RWPE1 (cell line): ENCODE measurements at regions not wholly inside any gene's neighbourhood (a gene's known extent, or its start where the extent isn't known, plus 50 kb on each side); places are given as distances from the start of the nearest gene placed in this dataset.

Experiments
- CTCF ChIA-PET: fragments of 350-600 bp; sonication (Branson Sonifier 250); formaldehyde crosslinking; extraction: SDS; loops from one replicate; lab custom pipeline; 2021; lab: Yijun Ruan, JAX
- POLR2A ChIA-PET: fragments of 400-600 bp; formaldehyde crosslinking; extraction: SDS; loops from one replicate; lab custom pipeline; 2020; ENCODE audit warnings: antibody characterized with exemption; ENCODE audit not compliant: low non-redundant PET; lab: Yijun Ruan, JAX
- DNase-seq: peaks from one replicate; pipeline ENCODE4 v3.0.0; 2012; ENCODE audit warnings: low spot score
- H3K27ac ChIP-seq: fragments of 450-650 bp; 2 replicates; pipeline ENCODE4 v1.5.1; 2017
- CTCF ChIP-seq: fragments of 450-650 bp; conservative IDR thresholded peaks from 2 replicates; pipeline ENCODE4 v1.5.1; 2017; ENCODE audit warnings: low read depth, mild to moderate bottlenecking

DNA sequence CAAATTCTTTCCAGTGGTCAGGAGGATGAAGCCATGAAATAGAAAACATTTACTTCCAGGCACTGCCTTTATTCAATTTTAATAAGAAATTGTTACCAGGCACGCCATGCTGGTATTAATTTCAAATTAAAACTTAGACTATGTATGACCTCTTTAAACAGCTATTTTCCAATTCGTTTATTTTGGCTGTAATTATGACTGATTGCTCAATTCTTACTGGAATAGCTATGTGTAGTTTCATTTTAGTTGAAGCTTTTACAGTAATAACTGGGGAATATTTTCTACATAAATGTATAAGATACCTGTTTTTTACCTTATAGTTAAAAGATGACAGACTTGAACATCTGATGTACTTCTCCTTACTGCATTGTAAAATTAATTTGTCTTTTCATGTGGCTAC is 480.0 kb upstream of the GOLIM4 start:
- CTCF ChIA-PET, result no interaction called here
- POLR2A ChIA-PET, result no interaction called here
- no peak for DNase-seq
- TF ChIP-seq CTCF, result no peak
- no peak overlapping the region for H3K27ac ChIP-seq

- CTCF ChIA-PET, result no interaction called here
- H3K27ac ChIP-seq, result no peak overlapping the region
- TF ChIP-seq CTCF, result no peak
- no peak for DNase-seq
- POLR2A ChIA-PET, result no interaction called here
Observed at GRCh38 chr3:168574455-168575158, 478.9 kb upstream of the GOLIM4 start.

DNA sequence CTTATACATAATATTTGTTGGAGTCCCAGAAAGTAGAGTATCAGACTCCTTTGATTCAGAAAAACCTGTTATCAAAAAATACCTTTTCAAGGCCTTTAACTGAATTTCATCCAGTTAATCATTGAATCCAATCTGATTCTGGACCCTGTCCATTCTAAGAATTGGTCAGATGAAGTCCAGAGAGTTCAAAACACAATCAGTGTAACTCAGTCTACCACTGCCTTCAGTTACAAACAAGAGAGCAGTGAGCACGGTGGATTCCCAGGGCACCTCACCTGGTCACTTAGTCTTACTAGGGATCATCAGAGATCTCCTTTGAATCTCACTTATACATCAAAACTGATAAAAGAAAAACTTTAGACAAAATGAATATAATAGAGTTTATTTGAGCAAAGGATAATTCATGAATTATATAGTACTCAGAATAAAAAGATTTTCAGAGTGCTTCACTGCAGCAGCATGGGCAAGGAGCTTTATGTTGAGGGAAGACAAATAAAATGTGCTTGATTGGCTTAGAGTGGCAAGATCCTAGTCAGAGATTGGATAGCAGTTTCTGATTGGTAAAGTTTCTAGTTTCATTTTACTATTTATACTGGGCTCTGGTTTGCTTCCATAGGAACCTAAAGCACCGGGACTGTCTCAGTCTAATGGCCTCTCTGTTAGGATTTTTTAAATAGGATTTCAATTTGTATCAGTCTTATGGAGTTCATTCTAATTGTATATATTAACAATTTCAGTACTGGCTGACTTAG is 474.9 kb upstream of the GOLIM4 start:
- ChIA-PET POLR2A (no interaction called here), CTCF (no interaction called here)
- DNase-seq, result no peak
- H3K27ac ChIP-seq, result no peak overlapping the region
- no peak for TF ChIP-seq CTCF

DNA sequence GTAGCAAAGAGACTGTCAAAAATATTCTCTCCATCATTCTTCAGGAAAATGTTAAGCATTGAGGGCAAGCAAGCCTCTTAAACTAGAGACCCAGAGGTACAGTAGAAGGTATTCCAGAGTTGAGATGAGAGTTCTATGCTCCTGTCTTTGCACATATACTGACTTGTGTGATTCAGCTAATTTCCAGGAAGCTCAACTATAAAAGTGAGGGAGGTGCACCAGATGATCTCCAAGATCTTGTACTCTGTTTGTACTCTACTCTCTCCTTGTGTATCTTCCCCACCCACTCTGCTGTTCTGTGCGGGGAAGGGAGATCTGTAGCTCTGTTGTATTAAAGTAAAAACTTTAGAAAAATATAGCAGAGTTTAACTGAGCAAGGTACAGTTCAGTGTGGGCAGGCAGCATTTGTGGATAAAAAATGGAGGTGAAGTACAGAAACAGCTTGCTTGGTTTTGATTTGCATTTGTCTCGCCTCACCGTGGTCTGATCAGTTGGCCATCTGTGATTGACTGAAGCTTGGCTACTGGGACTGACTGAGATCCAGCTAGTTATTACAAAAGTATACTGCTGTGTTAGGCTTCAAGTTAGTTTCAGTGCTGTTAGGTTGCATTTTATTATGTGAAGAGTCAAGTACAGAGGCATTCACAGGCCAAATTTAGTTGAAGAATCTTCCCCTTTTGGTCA is 463.1 kb upstream of the GOLIM4 start:
- no peak for DNase-seq
- CTCF ChIA-PET, result no interaction called here
- TF ChIP-seq CTCF, result no peak
- no peak overlapping the region for H3K27ac ChIP-seq
- POLR2A ChIA-PET, result no interaction called here

DNA sequence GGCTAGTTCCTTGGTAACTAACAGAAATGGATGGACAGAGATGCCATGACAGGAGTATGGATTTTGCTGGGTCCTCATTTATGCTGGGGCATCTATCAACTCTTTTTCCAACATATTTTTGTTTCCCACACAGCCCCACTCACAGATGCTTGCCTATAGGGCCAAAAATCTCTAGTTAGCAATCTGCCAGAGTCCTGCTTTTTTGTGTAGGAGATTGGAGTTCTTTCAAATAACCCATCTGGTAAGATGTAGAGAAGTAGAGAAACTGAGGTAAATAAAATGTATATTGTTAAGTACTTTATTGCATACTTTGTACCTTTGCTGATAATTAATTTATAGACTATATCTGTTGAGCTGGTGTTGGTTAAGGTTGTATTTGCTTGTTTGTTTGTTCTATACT is 456.5 kb upstream of the GOLIM4 start:
- CTCF ChIA-PET, result no interaction called here
- no peak for DNase-seq
- H3K27ac ChIP-seq, result no peak overlapping the region
- POLR2A ChIA-PET, result no interaction called here
- TF ChIP-seq CTCF, result no peak

DNA sequence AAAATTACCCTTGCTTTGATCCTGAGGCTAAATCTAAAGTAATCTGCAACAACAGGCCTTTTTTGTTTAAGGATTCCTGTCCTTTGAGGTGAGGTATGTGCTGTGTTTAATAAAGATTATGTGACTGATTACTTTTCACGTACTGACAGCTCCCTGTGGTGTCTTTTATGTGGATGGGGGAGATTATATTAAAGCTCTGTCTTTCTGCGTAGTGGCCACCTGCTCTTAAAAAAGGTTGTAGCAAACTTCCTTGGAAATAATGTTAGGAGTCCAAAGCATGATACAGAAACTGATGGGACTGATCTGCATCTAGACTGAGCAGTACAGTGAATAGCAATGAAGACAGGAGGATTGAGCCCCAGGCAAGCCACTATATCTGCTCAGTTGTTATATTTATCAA is 453.0 kb upstream of the GOLIM4 start:
- ChIA-PET POLR2A (no interaction called here), CTCF (no interaction called here)
- DNase-seq, result no peak
- H3K27ac ChIP-seq, result no peak overlapping the region
- TF ChIP-seq CTCF, result no peak
